ENCODE measurements at regions not wholly inside any gene's neighbourhood (a gene's known extent, or its start where the extent isn't known, plus 50 kb on each side); places are given as distances from the start of the nearest gene placed in this dataset.

DNA sequence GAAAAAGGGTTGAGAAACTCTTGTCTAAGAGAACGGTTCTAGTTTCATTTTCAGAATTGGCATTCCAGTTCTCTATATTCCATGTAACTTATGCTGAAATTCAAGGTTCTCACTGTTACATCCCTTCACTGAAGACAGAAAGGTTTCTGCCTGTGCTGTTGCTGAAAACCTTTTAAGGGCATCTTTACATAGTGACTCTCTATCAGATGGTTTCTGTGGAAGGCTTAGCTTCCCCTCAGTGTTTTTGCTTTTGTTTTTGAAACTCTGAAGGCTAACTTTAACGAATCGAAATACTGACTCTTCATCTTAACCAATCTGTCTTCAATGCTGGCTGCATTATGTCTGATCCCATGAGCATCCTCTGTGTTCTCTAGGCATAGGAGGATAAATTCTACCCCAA lies 1286.2 kb upstream of the EYS start:
- H3K4me1 ChIP-seq (replicated peaks; ENCODE audit: insufficient read depth), result no peaks in the 10 kb centered on the region
- intact Hi-C loops (cut with micrococcal nuclease; ENCODE audit: unreplicated experiment), result no loop called here
- no peaks in the 10 kb centered on the region for H3K27me3 ChIP-seq (ENCODE audit: insufficient read depth, low read depth)
- DNase-seq, result no peak
- H2AFZ ChIP-seq, result no peak overlapping the region
- no peaks in the 10 kb centered on the region; the same call in 1 of the 2 replicates for H3F3A ChIP-seq (ENCODE audit: insufficient read depth, low read depth)
- H3K36me3 ChIP-seq (ENCODE audit: low read depth), result no peaks in the 10 kb centered on the region
- no peaks in the 10 kb centered on the region for H4K20me1 ChIP-seq (ENCODE audit: insufficient read depth)
- H3K27ac ChIP-seq, result no peak overlapping the region
- H3K4me2 ChIP-seq, result peak overlapping the region; percentile 25; the same call in 1 of the 2 replicates
- ChIA-PET POLR2A (ENCODE audit: unreplicated experiment) (no interaction called here), CTCF (no interaction called here)
- H3K4me3 ChIP-seq, result no peak overlapping the region
- H3K9me3 ChIP-seq (ENCODE audit: insufficient read depth, low read depth), result no peaks in the 10 kb centered on the region; the same call in 1 of the 2 replicates
- no peak for TF ChIP-seq EZH2 (IDR thresholded peaks at IDR 0.05; ENCODE audit: low read depth)
- no peak for TF ChIP-seq CTCF (conservative IDR thresholded peaks at IDR 0.05)
- BruUV-seq (replicated peaks), result no TSS peak
- H3K9me2 ChIP-seq (ENCODE audit: insufficient read depth), result no peaks in the 10 kb centered on the region; the same call in 1 of the 2 replicates
- H3K79me2 ChIP-seq (ENCODE audit: low read depth), result no peaks in the 10 kb centered on the region

DNA sequence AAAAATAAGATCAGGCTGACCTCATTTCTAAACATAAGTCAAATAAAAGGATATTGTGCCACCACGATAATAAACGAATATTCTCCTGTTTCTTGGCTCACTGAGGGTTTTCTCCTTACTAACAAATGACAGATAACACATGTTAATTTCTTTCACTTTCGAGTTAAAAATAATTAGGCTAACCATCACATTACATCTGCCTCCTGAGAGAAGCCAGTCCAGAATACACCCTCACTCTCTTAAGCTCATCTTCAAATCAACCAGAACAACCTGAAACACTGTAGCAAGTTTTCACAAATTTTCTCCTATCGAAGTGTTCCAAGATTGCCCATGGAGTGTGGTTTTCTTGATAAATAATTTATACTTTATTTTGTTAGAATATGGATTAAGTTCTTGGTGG lies 1285.6 kb upstream of the EYS start:
- Histone ChIP-seq H3K4me1 (replicated peaks; ENCODE audit: insufficient read depth) (no peaks in the 10 kb centered on the region), H3K9me2 (ENCODE audit: insufficient read depth) (no peaks in the 10 kb centered on the region; the same call in 1 of the 2 replicates), H3K27me3 (ENCODE audit: insufficient read depth, low read depth) (no peaks in the 10 kb centered on the region), H3F3A (ENCODE audit: insufficient read depth, low read depth) (no peaks in the 10 kb centered on the region; the same call in 1 of the 2 replicates), H3K4me3 (no peak overlapping the region), H4K20me1 (ENCODE audit: insufficient read depth) (no peaks in the 10 kb centered on the region), H3K9me3 (ENCODE audit: insufficient read depth, low read depth) (no peaks in the 10 kb centered on the region; the same call in 1 of the 2 replicates), H3K36me3 (ENCODE audit: low read depth) (no peaks in the 10 kb centered on the region), H3K27ac (no peak overlapping the region), H2AFZ (no peak overlapping the region), H3K79me2 (ENCODE audit: low read depth) (no peaks in the 10 kb centered on the region), H3K4me2 (no peak overlapping the region)
- DNase-seq, result no peak
- intact Hi-C loops (cut with micrococcal nuclease; ENCODE audit: unreplicated experiment), result no loop called here
- BruUV-seq (replicated peaks), result no TSS peak
- CTCF ChIA-PET, result no interaction called here
- no peak for TF ChIP-seq CTCF (conservative IDR thresholded peaks at IDR 0.05)
- POLR2A ChIA-PET (ENCODE audit: unreplicated experiment), result no interaction called here

GRCh38 chr6:66986940-66987339 lies 1279.9 kb upstream of the EYS start:
- TF ChIP-seq EZH2 (IDR thresholded peaks at IDR 0.05; ENCODE audit: low read depth) (no peak), CTCF (conservative IDR thresholded peaks at IDR 0.05) (no peak)
- Histone ChIP-seq H3K36me3 (ENCODE audit: low read depth) (no peaks in the 10 kb centered on the region), H3K79me2 (ENCODE audit: low read depth) (no peaks in the 10 kb centered on the region), H3K27ac (no peak overlapping the region), H4K20me1 (ENCODE audit: insufficient read depth) (0 out of 2 replicates have a peak, but pooled peaks cover 3% of the 10 kb centered on the region), H3F3A (ENCODE audit: insufficient read depth, low read depth) (no peaks in the 10 kb centered on the region), H2AFZ (no peak overlapping the region), H3K4me2 (no peak overlapping the region), H3K4me3 (no peak overlapping the region), H3K4me1 (replicated peaks; ENCODE audit: insufficient read depth) (no peaks in the 10 kb centered on the region), H3K9me3 (ENCODE audit: insufficient read depth, low read depth) (no peaks in the 10 kb centered on the region), H3K9me2 (ENCODE audit: insufficient read depth) (no peaks in the 10 kb centered on the region; the same call in 1 of the 2 replicates), H3K27me3 (ENCODE audit: insufficient read depth, low read depth) (no peaks in the 10 kb centered on the region)
- ChIA-PET POLR2A (ENCODE audit: unreplicated experiment) (no interaction called here), CTCF (no interaction called here)
- no peak for DNase-seq
- intact Hi-C loops (cut with micrococcal nuclease; ENCODE audit: unreplicated experiment), result no loop called here
- no TSS peak for BruUV-seq (replicated peaks)

Data from PC-9 (cell line).